ENCODE measurements at regions not wholly inside any gene's neighbourhood (a gene's known extent, or its start where the extent isn't known, plus 50 kb on each side); places are given as distances from the start of the nearest gene placed in this dataset.

DNA sequence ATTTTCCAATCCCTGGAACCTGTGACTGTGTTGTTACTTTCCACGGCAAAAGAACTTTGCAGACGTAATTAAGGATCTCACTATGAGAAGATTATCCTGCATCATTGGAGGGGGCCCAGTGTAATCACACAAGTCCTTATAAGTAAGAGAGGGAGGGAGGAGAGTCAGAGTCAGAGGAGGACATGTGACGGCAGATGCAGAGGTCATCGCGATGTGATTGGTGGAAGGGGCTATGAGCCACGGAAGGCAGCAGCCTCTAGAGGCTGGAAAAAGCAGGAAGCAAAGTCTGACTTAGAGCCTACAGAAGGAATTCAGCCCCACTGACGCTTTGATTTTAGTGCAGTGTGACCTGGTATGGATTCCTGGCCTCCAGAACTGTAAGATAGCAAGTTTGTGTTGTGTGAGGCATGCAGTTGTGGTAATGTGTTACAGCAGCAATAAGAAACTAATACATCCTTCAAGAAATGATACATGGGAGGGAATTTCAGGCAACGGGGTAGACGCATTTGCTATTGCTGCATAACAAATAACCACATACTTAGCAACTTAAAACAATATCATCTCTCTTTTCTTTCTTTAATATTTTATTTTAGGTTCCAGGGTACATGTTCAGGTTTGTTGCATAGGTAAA is 112.7 kb upstream of the SERPINE2 start:
- TF ChIP-seq, protein P1, sequence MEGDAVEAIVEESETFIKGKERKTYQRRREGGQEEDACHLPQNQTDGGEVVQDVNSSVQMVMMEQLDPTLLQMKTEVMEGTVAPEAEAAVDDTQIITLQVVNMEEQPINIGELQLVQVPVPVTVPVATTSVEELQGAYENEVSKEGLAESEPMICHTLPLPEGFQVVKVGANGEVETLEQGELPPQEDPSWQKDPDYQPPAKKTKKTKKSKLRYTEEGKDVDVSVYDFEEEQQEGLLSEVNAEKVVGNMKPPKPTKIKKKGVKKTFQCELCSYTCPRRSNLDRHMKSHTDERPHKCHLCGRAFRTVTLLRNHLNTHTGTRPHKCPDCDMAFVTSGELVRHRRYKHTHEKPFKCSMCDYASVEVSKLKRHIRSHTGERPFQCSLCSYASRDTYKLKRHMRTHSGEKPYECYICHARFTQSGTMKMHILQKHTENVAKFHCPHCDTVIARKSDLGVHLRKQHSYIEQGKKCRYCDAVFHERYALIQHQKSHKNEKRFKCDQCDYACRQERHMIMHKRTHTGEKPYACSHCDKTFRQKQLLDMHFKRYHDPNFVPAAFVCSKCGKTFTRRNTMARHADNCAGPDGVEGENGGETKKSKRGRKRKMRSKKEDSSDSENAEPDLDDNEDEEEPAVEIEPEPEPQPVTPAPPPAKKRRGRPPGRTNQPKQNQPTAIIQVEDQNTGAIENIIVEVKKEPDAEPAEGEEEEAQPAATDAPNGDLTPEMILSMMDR (IDR thresholded peaks at IDR 0.05; ENCODE audit: poor library complexity), result no peak
- TF ChIP-seq EZH2 (IDR thresholded peaks at IDR 0.05; ENCODE audit: borderline replicate concordance) (no peak), EZH2phosphoT487 (IDR thresholded peaks at IDR 0.05; ENCODE audit: low read depth, severe bottlenecking, unreplicated experiment) (no peak)

All from hepatocyte (in vitro differentiated cells).